Bronchial epithelial cell (primary cell): ENCODE measurements at regions not wholly inside any gene's neighbourhood (a gene's known extent, or its start where the extent isn't known, plus 50 kb on each side); places are given as distances from the start of the nearest gene placed in this dataset.
"Not testable (repeated sequence)": the region's sequence is repeated elsewhere in the genome, so short reads cannot be mapped to it uniquely, and the experiment has no call there.

Source experiments
- DNase-seq: peaks from one replicate; pipeline ENCODE4 v3.0.0-alpha.2; 2010; ENCODE audit warnings: low read depth
- FAIRE-seq: peaks from 2 replicates; lab custom pipeline; 2011; peaks lifted over from hg19 to GRCh38; lab: Jason Lieb, UNC
- H3K27me3 ChIP-seq: 2 replicates; pipeline ENCODE4 v1.5.1; 2011; ENCODE audit warnings: low read length; ENCODE audit not compliant: control insufficient read depth, insufficient read depth
- H3K36me3 ChIP-seq: 2 replicates; pipeline ENCODE4 v1.5.1; 2011; ENCODE audit warnings: low read length; ENCODE audit not compliant: control insufficient read depth, insufficient read depth
- H3K4me3 ChIP-seq: 2 replicates; pipeline ENCODE4 v1.5.1; 2011; ENCODE audit warnings: mild to moderate bottlenecking, low read depth, low read length, control low read depth
- TF ChIP-seq, protein P1 (sequence below): IDR thresholded peaks from 2 replicates; pipeline ENCODE4 v1.5.1; 2011; ENCODE audit warnings: mild to moderate bottlenecking, moderate library complexity, low read length, control low read depth, inconsistent platforms; ENCODE audit not compliant: insufficient read depth, severe bottlenecking

DNA sequence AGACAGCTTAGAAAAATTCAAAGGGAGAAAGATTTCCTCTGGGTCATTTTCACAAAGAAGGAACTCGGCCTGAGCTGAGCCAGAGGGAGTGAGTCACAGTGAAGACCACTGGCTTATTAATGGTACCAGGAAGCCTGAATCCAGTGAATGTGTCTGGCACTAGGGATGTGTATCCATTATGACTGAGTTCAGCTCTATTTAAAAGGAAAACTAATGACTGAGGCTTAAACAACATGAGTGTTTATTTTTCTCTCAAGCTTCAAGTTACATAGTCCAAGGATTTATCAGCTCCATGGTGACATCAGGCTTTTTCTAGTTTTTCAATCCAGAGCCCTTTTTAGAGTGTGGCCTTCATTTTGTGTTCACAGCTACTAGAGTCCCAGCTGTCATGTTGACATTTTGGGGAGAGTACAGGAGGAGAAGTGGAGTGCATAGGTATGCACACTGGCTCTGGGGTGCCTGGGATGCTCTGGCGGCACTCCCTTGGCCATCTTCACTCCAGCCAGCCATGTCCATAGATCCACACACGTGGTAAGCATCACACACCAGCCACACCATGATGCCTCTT is 159.5 kb upstream of the ERCC6L2 start:
- H3K27me3 ChIP-seq, result no peaks in the 10 kb centered on the region
- no peak for DNase-seq
- H3K4me3 ChIP-seq, result no peak overlapping the region
- no peaks in the 10 kb centered on the region for H3K36me3 ChIP-seq
- FAIRE-seq, result no peak
- TF ChIP-seq, protein P1, sequence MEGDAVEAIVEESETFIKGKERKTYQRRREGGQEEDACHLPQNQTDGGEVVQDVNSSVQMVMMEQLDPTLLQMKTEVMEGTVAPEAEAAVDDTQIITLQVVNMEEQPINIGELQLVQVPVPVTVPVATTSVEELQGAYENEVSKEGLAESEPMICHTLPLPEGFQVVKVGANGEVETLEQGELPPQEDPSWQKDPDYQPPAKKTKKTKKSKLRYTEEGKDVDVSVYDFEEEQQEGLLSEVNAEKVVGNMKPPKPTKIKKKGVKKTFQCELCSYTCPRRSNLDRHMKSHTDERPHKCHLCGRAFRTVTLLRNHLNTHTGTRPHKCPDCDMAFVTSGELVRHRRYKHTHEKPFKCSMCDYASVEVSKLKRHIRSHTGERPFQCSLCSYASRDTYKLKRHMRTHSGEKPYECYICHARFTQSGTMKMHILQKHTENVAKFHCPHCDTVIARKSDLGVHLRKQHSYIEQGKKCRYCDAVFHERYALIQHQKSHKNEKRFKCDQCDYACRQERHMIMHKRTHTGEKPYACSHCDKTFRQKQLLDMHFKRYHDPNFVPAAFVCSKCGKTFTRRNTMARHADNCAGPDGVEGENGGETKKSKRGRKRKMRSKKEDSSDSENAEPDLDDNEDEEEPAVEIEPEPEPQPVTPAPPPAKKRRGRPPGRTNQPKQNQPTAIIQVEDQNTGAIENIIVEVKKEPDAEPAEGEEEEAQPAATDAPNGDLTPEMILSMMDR, result no peak

DNA sequence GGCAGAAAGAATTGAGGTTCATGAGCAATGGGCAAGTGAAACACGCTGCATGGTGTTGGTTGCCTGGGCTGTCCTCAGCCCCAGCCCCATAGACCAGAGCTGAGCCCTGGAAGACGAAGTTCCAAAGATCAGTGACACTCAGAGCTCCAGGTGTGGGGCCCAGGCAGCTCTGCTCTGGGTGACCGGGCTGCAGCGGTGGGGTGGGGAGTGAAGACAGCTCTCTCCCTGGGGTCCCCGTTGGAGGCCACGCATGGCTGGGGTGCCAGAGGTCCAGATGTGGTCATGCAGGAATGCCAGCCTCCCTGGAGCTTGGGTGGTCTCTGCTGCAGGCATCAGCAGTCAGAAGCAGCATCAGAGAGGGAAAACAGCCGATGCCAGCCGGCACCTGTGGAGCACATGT is 165.0 kb upstream of the ERCC6L2 start:
- Histone ChIP-seq H3K36me3 (no peaks in the 10 kb centered on the region), H3K27me3 (no peaks in the 10 kb centered on the region), H3K4me3 (no peak overlapping the region)
- DNase-seq (no peak), FAIRE-seq (no peak)
- TF ChIP-seq, protein P1, result no peak

DNA sequence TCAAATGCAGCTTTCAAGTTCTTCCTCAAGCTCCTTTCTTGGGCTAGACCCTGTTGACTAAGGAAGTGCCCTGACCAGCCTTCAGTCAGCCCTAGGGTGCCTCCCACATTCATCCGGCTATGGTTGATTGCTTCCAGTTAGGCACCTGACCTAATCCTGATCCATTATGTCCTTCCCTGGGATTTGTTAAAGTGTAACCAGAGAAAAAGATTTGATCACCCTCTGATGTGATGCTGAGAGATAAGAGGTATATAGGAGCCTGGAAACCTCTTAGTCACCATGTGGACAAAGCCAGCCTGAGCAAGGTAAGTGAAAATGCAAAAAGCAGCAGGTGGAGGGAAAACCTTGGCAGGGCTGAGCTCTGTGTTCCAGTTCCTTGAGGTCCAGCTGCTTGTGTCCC is 178.8 kb upstream of the ERCC6L2 start:
- Histone ChIP-seq H3K27me3 (no peaks in the 10 kb centered on the region), H3K36me3 (no peaks in the 10 kb centered on the region), H3K4me3 (no peak overlapping the region)
- DNase-seq (no peak), FAIRE-seq (no peak)
- TF ChIP-seq, protein P1, result no peak

DNA sequence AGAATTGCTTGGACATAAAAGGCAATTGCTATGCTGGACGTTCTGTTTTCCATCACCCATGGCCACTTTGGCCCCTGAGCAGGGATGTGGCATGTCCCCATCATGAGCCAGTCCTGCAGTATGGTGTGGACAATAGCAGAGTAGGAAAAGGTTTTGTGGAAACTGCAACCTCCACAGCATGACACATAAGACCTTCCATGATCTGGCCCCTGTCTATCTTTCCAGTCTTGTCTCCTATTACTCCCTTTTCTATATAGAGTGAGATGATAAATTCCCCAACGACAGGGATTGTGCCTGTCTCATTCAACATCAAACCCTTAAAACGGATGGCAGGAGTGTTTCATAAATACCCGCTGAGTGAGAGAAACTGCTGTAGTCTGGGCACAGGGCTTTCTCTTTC is 174.7 kb upstream of the PTCH1 start:
- no peak for DNase-seq
- no peaks in the 10 kb centered on the region for H3K27me3 ChIP-seq
- TF ChIP-seq, protein P1, result no peak
- no peak overlapping the region for H3K4me3 ChIP-seq
- no peak for FAIRE-seq
- no peaks in the 10 kb centered on the region for H3K36me3 ChIP-seq

DNA sequence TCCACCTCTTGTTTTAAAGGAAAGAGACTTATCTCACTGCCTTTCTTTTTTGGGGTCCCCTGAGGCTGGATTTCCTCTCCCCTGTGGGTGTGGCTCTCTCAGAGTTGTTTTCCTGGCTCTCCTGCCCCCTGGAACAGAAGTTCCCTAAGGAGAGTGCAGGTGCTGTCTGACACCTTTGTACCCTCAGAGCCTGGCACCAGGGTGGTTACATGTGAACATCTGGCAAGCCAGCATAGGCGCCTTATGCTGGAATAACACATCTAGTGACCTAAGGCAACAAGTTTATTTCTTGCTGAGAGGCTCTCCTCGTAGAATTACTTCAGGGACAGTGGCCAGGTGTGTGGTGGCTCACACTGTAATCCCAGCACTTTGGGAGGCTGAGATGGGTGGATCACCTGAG is 172.9 kb upstream of the PTCH1 start:
- TF ChIP-seq, protein P1, result no peak
- no peaks in the 10 kb centered on the region for H3K36me3 ChIP-seq
- FAIRE-seq (no peak), DNase-seq (no peak)
- H3K4me3 ChIP-seq, result no peak overlapping the region
- no peaks in the 10 kb centered on the region for H3K27me3 ChIP-seq

DNA sequence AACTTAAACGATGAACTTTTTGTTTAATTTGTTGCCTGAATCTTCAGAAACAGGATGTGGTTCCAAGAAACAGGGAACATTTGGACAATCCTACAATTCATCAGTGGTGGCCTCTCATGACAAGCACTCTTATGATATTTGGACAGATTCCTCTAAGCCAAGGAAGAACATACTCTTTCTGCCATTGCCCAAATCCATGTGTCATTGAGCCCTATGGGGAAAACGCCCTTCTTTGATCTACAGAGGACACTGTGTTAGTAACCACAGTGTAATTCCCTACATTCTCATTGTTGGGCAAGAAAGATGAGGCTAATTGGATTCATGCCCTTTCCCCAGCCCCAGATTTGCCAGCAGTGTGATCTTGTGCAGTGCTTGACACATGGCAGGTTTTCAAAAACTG is 167.7 kb upstream of the PTCH1 start:
- no peak for FAIRE-seq
- Histone ChIP-seq H3K27me3 (no peaks in the 10 kb centered on the region), H3K36me3 (no peaks in the 10 kb centered on the region), H3K4me3 (no peak overlapping the region)
- TF ChIP-seq, protein P1, result no peak
- DNase-seq, result no peak

DNA sequence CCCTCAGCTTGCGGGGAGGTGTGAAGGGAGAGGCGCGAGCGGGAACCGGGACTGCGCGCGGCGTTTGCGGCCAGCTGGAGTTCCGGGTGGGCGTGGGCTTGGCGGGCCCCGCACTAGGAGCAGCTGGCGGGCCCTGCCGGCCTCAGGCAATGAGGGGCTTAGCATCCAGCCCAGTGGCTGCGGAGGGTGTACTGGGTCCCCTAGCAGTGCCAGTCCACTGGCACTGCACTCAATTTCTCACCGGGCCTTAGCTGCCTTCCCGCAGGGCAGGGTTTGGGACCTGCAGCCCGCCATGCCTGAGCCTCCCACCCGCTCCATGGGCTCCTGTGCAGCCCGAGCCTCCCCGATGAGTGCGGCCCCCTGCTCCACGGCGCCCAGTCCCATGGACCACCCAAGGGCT is 163.5 kb upstream of the PTCH1 start:
- H3K4me3 ChIP-seq, H3K36me3 ChIP-seq, H3K27me3 ChIP-seq, DNase-seq, FAIRE-seq: not testable (repeated sequence)
